ENCODE measurements at regions not wholly inside any gene's neighbourhood (a gene's known extent, or its start where the extent isn't known, plus 50 kb on each side); places are given as distances from the start of the nearest gene placed in this dataset.

DNA sequence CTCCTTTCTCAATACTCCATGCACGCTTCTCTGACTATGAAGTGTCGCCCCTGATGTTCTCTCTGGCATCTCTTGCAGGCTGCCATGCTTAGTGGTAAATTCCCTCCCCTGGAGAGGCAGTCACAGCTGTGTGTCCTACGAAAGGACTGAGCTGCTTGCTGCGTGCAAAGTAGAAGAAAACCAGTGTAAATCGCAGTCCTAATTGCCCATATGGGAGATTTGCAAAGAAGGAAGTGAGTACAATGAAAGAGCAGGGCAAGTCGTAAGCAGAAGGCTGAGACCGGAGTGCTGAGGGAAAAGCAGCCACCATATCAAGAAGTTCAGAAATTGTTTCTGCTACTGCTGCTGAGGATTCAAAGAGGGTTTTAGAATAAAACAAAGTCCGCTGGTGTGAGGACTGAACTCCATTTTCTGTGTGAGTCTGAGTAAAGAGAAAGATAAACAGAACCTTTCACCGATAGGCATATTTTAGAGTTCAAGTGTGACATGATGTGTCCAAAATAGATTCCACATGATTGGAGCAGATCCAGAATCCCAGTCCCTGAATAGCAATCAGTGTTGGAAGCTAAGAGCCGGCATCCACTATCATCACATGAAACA is 507.8 kb upstream of the MPDZ start:
- peak overlapping the region; percentile 4 to 13 for H3K4me3 ChIP-seq

GRCh38 chr9:13786711-13787110 is 507.2 kb upstream of the MPDZ start:
- Histone ChIP-seq H3K4me3 (no peak overlapping the region), H3K36me3 (no peaks in the 10 kb centered on the region), H3K9me3 (no peaks in the 10 kb centered on the region), H3K27me3 (no peaks in the 10 kb centered on the region), H3K27ac (peak overlapping the region in 3 of 4 donors; percentile 54 to 64 (median 60)), H3K4me1 (peaks cover 2 to 20% (median 4%) of the 10 kb centered on the region in 3 donors)
- TF ChIP-seq POLR2AphosphoS5 (IDR thresholded peaks at IDR 0.05): no peak
- TF ChIP-seq EP300 (IDR thresholded peaks at IDR 0.05): no peak
- TF ChIP-seq, protein P1, sequence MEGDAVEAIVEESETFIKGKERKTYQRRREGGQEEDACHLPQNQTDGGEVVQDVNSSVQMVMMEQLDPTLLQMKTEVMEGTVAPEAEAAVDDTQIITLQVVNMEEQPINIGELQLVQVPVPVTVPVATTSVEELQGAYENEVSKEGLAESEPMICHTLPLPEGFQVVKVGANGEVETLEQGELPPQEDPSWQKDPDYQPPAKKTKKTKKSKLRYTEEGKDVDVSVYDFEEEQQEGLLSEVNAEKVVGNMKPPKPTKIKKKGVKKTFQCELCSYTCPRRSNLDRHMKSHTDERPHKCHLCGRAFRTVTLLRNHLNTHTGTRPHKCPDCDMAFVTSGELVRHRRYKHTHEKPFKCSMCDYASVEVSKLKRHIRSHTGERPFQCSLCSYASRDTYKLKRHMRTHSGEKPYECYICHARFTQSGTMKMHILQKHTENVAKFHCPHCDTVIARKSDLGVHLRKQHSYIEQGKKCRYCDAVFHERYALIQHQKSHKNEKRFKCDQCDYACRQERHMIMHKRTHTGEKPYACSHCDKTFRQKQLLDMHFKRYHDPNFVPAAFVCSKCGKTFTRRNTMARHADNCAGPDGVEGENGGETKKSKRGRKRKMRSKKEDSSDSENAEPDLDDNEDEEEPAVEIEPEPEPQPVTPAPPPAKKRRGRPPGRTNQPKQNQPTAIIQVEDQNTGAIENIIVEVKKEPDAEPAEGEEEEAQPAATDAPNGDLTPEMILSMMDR (IDR thresholded peaks at IDR 0.05): no peak
- ATAC-seq: no peak

More for the DNA sequence above, 507.8 kb upstream of the MPDZ start:
- Histone ChIP-seq H3K27me3 (no peaks in the 10 kb centered on the region), H3K36me3 (no peaks in the 10 kb centered on the region), H3K4me1 (peaks cover 2 to 20% (median 4%) of the 10 kb centered on the region in 3 donors), H3K27ac (peak overlapping the region in 3 of 4 donors; percentile 54 to 64 (median 60)), H3K9me3 (no peaks in the 10 kb centered on the region)
- 4 to 21% methylated on average over 3 to 10 of the region's 10 CpGs for WGBS, 2 donors (ENCODE audit: low coverage in 1 of 2)
- peak; percentile 67 for ATAC-seq
- TF ChIP-seq EP300 (IDR thresholded peaks at IDR 0.05) (no peak), POLR2AphosphoS5 (IDR thresholded peaks at IDR 0.05) (peak; percentile 38)

GRCh38 chr9:13786131-13786530 is 506.6 kb upstream of the MPDZ start:
- ATAC-seq: no peak
- TF ChIP-seq EP300 (IDR thresholded peaks at IDR 0.05): no peak
- no peak for TF ChIP-seq POLR2AphosphoS5 (IDR thresholded peaks at IDR 0.05)
- TF ChIP-seq POLR2A (IDR thresholded peaks at IDR 0.05): no peak
- TF ChIP-seq, protein P1 (IDR thresholded peaks at IDR 0.05): no peak
- Histone ChIP-seq H3K4me1 (peaks cover 2 to 20% (median 4%) of the 10 kb centered on the region in 3 donors), H3K27ac (peak overlapping the region in 2 of 4 donors; percentile 3 to 54), H3K9me3 (no peaks in the 10 kb centered on the region), H3K4me3 (no peak overlapping the region), H3K27me3 (no peaks in the 10 kb centered on the region), H3K36me3 (no peaks in the 10 kb centered on the region)
- WGBS, 2 donors (ENCODE audit: low coverage in 1 of 2): 88 to 100% methylated on average over 1 to 3 of the region's 7 CpGs

- Histone ChIP-seq H3K4me1 (no peaks in the 10 kb centered on the region), H3K4me3 (no peak overlapping the region), H3K27ac (no peak overlapping the region), H3K9me3 (no peaks in the 10 kb centered on the region), H3K27me3 (no peaks in the 10 kb centered on the region), H3K36me3 (no peaks in the 10 kb centered on the region)
- TF ChIP-seq POLR2A (IDR thresholded peaks at IDR 0.05): no peak
- no peak for TF ChIP-seq EP300 (IDR thresholded peaks at IDR 0.05)
- WGBS, 2 donors (ENCODE audit: low coverage in 1 of 2): 79% methylated on average over 5 of the region's 5 CpGs
- ATAC-seq: no peak
Measured at GRCh38 chr9:13779106-13779505, 499.6 kb upstream of the MPDZ start.

DNA sequence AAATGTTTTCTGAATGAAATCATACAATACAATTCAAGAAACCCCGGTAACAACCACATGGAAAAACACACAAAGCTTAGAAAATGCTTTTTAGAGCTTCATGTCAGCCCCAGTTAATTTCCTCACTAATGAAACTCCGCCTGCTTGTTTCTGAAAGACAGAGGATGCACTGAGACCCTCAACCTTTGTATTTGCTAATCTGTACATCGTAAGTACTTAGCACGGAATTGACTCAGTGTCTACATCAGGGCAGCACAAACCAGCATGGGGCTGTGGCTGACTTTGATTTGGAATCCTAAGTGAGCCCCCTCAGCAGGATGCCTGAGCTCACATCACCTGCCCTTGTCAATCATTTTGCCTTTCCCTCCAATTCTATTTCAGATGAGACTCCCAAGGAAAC is 499.1 kb upstream of the MPDZ start:
- H3K4me1 ChIP-seq: no peaks in the 10 kb centered on the region
- H3K27me3 ChIP-seq: no peaks in the 10 kb centered on the region
- TF ChIP-seq, protein P1 (IDR thresholded peaks at IDR 0.05): no peak
- TF ChIP-seq POLR2A (IDR thresholded peaks at IDR 0.05) (no peak), EP300 (IDR thresholded peaks at IDR 0.05) (no peak)
- H3K27ac ChIP-seq: no peak overlapping the region
- 56 to 63% methylated on average over 4 of the region's 4 CpGs for WGBS, 2 donors (ENCODE audit: low coverage in 1 of 2)
- H3K4me3 ChIP-seq: no peak overlapping the region
- ATAC-seq: no peak
- no peaks in the 10 kb centered on the region for H3K9me3 ChIP-seq
- no peaks in the 10 kb centered on the region for H3K36me3 ChIP-seq

DNA sequence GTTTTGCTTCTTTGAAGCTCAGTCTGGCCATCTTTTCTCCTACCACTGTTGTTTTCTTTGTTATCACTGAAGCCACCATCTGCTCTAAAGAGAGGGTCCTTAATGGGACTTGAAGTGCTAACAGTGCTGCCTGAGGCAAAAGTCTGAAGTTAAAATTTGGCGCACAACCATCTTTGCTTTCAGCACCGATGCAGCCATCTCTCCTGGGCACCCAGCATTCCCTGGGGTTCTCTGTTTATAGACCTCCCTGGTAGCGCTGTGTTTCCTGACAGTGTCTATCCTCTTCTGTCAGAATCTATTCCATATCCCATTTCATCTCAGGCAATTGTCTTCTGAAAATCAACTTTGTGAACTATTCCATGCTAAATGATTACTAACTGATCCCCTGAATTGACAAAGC is 491.5 kb upstream of the MPDZ start:
- Histone ChIP-seq H3K27me3 (no peaks in the 10 kb centered on the region), H3K36me3 (no peaks in the 10 kb centered on the region), H3K4me1 (no peaks in the 10 kb centered on the region), H3K4me3 (no peak overlapping the region), H3K9me3 (no peaks in the 10 kb centered on the region), H3K27ac (no peak overlapping the region)
- TF ChIP-seq POLR2AphosphoS5 (IDR thresholded peaks at IDR 0.05) (no peak), POLR2A (IDR thresholded peaks at IDR 0.05) (no peak), EP300 (IDR thresholded peaks at IDR 0.05) (no peak)
- TF ChIP-seq, protein P1 (IDR thresholded peaks at IDR 0.05): no peak
- 86 to 100% methylated on average over 2 to 3 of the region's 3 CpGs for WGBS, 2 donors (ENCODE audit: low coverage in 1 of 2)
- no peak for ATAC-seq

Data from gastroesophageal sphincter (tissue), 4 donors.